GM10248 (cell line): ENCODE measurements at regions not wholly inside any gene's neighbourhood (a gene's known extent, or its start where the extent isn't known, plus 50 kb on each side); places are given as distances from the start of the nearest gene placed in this dataset.
"Not testable (repeated sequence)": the region's sequence is repeated elsewhere in the genome, so short reads cannot be mapped to it uniquely, and the experiment has no call there.

Experiments used
- CTCF ChIA-PET: fragments of 300-600 bp; sonication (Branson Sonifier 250); formaldehyde crosslinking; extraction: SDS; loops from one replicate; lab custom pipeline; 2021; ENCODE audit warnings: antibody characterized with exemption; lab: Yijun Ruan, JAX
- POLR2A ChIA-PET: fragments of 350-650 bp; sonication (Branson Sonifier 250); formaldehyde crosslinking; extraction: SDS; loops from one replicate; lab custom pipeline; 2020; ENCODE audit warnings: antibody characterized with exemption; lab: Yijun Ruan, JAX
- DNase-seq: peaks from one replicate; pipeline ENCODE4 v3.0.0; 2012; ENCODE audit errors: extremely low spot score
- CTCF ChIP-seq: IDR thresholded peaks from 2 replicates; pipeline ENCODE4 v1.5.1; 2012; ENCODE audit warnings: mild to moderate bottlenecking, low read depth; ENCODE audit errors: extremely low read depth, missing control alignments, control extremely low read depth

GRCh38 chr5:142520885-142521284, 165.0 kb downstream of the FGF1 start:
- DNase-seq, result no peak
- no peak for TF ChIP-seq CTCF
- POLR2A ChIA-PET, result no interaction called here
- CTCF ChIA-PET, result no interaction called here

- CTCF ChIA-PET, POLR2A ChIA-PET, DNase-seq: not testable (repeated sequence)
Observed at GRCh38 chr5:142519913-142520312, 166.0 kb downstream of the FGF1 start.

GRCh38 chr5:142517840-142518239, 168.1 kb downstream of the FGF1 start:
- TF ChIP-seq CTCF, result no peak
- POLR2A ChIA-PET, result no interaction called here
- CTCF ChIA-PET, result interaction anchor here (1.3 kb wide), 2 partner anchors 8 to 195 kb away, joined by 3 read pairs; no protein-coding TSS in a partner anchor
- no peak for DNase-seq

- ChIA-PET CTCF (no interaction called here), POLR2A (no interaction called here)
- no peak for TF ChIP-seq CTCF
- no peak for DNase-seq
Observed at GRCh38 chr5:142516732-142517131, 169.2 kb downstream of the FGF1 start.

GRCh38 chr5:142515036-142515435, 170.9 kb downstream of the FGF1 start:
- DNase-seq, result no peak
- TF ChIP-seq CTCF, result no peak
- CTCF ChIA-PET, result no interaction called here
- POLR2A ChIA-PET, result no interaction called here

- no peak for TF ChIP-seq CTCF
- CTCF ChIA-PET, result no interaction called here
- no peak for DNase-seq
- POLR2A ChIA-PET, result no interaction called here
Observed at GRCh38 chr5:142514196-142514595, 171.7 kb downstream of the FGF1 start.

- TF ChIP-seq CTCF, result no peak
- ChIA-PET CTCF (interaction anchor here (1.4 kb wide), 1 partner anchor 14 kb away, joined by 7 read pairs; no protein-coding TSS in a partner anchor), POLR2A (interaction anchor here (0.6 kb wide), 1 partner anchor 17 kb away, joined by 4 read pairs; no protein-coding TSS in a partner anchor)
- no peak for DNase-seq
Observed at GRCh38 chr5:142512043-142513042, 173.5 kb downstream of the FGF1 start.
